Skin of body (tissue), 1 donor: ENCODE measurements at regions not wholly inside any gene's neighbourhood (a gene's known extent, or its start where the extent isn't known, plus 50 kb on each side); places are given as distances from the start of the nearest gene placed in this dataset.
"Not testable (repeated sequence)": the region's sequence is repeated elsewhere in the genome, so short reads cannot be mapped to it uniquely, and the experiment has no call there.

ENCODE experiments used
- DNase-seq: peaks from one replicate; lab custom pipeline; 2025; lab: John Stamatoyannopoulos, UW

- no peak for DNase-seq
Observed at GRCh38 chr12:105581420-105581819, 250.9 kb downstream of the C12orf75 start.

DNA sequence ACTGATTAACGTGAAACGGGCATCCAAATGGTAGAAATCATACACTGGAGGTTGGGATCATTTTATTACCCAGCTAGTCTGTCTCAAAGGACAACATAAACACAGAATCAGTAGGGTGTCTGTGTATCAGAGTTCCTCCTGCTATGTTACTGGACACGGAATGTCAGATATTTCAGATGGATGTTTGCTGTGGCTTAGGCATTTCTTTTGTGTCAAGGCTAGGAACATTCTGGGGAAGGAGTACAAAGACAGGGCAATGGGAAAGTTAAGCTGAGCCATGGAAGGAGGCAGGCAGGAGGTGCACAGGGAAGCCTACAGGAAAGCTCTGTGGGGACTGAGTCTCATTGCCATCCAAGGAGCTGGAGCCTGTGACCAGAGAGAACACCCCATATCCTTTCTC lies 254.6 kb downstream of the C12orf75 start:
- no peak for DNase-seq

- DNase-seq: no peak
Observed at GRCh38 chr12:105587237-105587636, 256.7 kb downstream of the C12orf75 start.

GRCh38 chr12:105588106-105588505 lies 257.6 kb downstream of the C12orf75 start:
- DNase-seq: no peak

DNA sequence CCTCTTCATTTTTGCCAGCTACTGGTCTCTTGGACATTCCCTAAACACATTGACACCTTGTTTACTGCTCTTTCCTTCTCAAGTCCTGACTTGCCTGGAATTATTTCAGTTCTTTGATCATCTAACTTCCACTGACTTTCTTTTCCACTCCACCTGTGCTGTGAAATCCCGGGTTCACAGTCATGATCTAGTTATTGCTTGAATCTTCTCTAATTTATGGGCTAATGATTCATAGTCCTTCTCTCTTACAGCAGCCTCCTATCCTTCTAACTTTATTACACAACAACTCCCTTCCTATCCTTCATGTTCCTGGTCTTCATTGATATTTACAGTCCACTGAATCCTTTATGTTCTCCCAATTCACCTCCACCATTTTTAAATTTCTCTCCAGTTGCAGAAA lies 260.1 kb downstream of the C12orf75 start:
- no peak for DNase-seq

DNA sequence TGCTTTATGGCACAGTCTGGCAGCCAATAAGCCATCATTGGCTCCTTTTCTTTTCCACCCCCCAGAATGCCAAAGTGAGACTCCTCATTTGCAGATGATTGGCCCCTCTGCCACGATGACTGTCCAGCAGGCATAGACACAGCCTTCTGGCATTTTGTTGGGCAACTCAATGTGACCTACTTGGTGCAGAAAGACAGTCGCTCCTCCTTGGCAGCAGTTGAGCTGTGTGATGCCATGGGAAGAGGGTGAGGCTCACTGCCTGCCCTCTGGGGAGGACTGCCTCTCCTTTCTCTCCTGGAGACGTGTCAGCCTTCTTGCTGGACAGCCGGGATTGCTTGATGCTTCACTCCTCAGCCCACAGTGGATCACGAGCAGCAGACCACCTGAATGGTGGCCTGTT lies 264.9 kb downstream of the C12orf75 start:
- no peak for DNase-seq

- DNase-seq: no peak
Observed at GRCh38 chr12:105596731-105597130, 266.2 kb downstream of the C12orf75 start.

DNA sequence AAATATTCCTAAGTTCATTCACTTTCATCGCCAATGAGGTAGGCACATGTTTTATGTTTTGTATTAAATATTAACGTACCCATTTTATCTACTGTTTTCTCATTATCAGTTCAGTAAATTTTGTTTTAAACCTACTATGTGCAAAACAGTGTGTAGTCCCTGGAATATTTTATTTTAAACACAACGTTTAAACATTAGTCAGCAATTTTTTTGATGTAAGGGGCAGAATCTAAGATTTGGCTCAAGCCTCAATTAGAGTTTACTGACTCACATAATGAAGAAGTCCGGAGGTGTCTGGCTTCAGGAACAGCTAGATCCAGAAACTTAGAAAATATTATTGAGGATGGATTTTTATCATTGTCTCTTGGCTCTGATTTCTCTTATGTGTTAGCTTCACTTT lies 267.5 kb downstream of the C12orf75 start:
- no peak for DNase-seq

DNA sequence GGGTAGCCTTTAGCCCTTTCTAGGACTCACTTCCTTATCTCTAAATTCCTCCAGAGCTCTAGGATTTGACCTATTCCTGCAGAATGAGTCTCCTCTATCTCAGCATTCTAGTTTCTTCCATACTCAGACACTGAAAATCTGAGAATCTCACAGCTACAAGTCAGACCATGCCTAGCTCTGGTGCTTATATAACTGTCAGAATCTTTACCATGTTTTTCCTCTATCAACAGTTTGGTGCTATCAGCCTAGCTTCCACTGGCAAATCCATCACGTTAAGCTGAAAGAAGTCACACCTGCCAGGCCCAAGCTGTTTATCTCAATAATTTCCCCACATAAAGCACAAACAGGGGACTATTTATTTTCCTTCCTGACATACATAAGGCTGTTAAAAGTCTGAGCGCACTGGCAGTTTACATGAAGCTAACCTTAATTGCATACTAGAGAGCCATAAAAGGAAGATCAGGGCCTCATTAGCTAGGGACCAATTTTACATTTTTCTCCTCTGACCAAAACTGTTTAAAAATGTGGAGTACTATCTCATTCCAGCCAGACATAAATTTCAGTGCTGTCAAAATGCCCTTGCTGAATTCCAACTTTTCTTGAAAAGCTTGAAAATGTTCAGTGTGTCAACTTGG lies 270.5 kb downstream of the C12orf75 start:
- peak; percentile 45 for DNase-seq

- DNase-seq: not testable (repeated sequence)
Observed at GRCh38 chr12:105602312-105602711, 271.8 kb downstream of the C12orf75 start.

- not testable (repeated sequence) for DNase-seq
Observed at GRCh38 chr12:105604281-105604680, 273.8 kb downstream of the C12orf75 start.

- DNase-seq: not testable (repeated sequence)
Observed at GRCh38 chr12:105606613-105607012, 276.1 kb downstream of the C12orf75 start.

DNA sequence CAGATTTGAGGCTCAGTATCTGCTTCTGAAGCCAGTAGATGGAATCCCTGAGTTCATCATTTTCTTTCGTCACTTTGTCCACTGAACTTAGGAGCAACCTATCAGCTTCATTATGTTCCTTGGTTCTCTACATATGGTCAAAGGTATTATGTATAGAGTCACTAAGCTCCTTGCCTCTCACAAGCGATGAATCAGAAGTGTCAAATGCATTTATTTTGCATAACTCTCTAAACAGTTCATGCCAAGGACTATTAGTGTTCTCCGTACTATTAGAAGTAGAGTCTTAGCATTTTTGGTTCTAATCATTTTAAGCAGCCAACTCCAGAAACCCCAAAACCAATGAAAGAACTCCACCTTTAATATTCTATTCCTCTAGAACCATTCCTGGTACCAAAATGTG lies 278.5 kb downstream of the C12orf75 start:
- not testable (repeated sequence) for DNase-seq

GRCh38 chr12:105610459-105610858 lies 280.0 kb downstream of the C12orf75 start:
- no peak for DNase-seq

GRCh38 chr12:105611340-105611739 lies 280.8 kb downstream of the C12orf75 start:
- DNase-seq: no peak

DNA sequence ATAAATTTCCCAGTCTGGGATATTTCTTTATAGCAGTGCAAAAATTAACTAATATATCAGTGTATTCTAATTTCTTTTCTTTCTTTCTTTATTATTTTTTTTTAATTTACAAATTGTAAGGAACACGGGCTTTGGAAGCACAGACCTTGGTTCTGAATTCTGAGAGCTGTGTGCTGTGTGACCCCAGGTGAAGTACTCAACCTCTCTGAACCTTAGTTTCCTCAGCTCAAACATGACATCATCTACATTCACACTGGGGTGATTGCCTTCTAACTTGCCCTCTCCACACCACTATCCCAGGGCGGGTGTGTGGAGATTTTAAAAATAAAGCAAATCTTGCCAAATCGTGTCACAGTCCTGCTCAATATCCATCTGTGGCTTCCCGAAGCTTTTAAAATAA lies 282.8 kb downstream of the C12orf75 start:
- DNase-seq: no peak

DNA sequence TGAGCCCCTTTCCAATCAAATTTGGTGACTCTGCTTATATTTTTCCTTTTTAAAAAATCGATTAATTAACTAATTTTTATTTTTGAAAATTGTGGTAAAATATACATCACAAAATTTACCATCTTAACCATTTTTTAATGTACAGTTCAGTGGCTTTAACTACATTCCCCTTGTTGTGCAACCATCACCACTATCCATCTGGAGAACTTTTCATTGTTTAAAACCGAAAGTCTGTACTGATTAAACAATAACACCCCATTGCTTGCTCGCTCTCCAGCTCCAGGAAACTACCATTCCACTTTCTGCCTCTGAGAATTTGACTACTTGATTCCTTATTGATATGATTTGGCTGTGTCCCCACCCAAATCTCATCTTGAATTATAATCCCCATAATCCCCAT lies 283.4 kb downstream of the C12orf75 start:
- no peak for DNase-seq

DNA sequence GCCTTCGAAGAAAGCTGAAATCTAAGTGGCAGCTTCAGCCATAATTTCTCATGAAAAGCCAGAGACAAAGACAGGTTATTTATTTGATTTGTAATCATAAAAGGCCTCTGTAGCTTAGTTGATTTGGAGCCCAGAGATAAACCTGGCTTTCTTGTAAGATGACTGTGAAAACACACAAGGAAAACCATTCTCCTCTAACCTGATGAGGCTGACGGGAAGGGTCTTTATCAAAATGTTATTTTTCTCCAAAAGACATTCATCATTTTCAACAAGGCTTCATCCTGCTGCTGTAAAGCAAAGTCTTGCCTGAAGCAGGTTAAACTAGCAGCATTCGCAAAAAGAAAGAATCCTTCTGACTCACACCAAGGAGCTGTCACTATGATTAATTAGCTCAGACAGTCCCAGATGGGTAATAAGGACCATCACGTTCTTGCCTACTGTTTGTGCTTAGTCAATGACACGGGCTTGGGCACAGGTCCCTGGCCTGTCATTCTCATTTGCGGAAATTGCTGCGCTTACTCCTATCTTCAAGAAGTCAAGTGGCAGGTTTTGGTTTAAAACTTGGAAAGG lies 286.6 kb downstream of the C12orf75 start:
- DNase-seq: no peak

- no peak for DNase-seq
Observed at GRCh38 chr12:105622220-105622619, 291.7 kb downstream of the C12orf75 start.

- no peak for DNase-seq
Observed at GRCh38 chr12:105622846-105623736, 292.6 kb downstream of the C12orf75 start.

- no peak for DNase-seq
Observed at GRCh38 chr12:105626653-105627052, 296.2 kb downstream of the C12orf75 start.

DNA sequence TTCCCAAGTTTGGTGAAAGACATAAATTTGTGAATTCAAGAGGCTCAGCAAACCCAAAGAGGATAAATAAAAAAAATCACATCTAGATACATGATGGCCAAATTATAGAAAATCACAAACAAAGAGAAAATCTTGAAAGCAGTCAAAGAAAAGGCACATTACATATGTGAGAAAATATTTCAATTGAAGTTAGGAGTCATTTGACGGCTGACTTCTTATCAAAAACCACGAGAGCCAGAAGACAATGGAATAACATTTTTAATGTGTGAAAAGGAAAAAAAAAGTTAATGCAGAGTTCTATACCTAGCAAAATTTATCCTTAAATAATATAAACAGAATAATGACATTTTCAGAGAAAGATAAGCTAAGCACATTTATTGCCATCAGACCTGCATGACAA lies 307.0 kb downstream of the C12orf75 start:
- DNase-seq: no peak

DNA sequence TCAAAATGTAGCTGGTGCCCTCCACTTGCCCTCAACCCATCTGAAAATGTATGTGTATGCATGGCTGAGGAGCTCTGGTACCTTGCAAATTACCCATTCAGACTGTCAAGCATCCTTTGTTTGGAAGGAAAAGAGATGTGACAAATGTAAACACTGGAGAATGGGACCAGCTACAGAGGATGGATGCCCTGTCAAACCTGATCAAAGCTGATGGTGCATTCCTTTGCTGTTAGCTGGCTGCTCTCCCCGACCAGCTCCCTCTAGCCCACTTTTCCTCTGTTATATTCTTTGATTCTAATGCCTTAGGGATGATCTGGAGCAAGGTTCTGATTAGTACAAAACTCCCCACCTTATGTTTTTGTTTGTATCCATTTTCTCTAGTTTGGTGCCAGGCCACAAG lies 310.3 kb downstream of the C12orf75 start:
- no peak for DNase-seq
